ENCODE measurements at regions not wholly inside any gene's neighbourhood (a gene's known extent, or its start where the extent isn't known, plus 50 kb on each side); places are given as distances from the start of the nearest gene placed in this dataset.
A peak's percentile ranks its signal among the peaks of the same experiment; 100 is the strongest.
"Not testable (repeated sequence)": the region's sequence is repeated elsewhere in the genome, so short reads cannot be mapped to it uniquely, and the experiment has no call there.

- not testable (repeated sequence) for H3K27me3 ChIP-seq (ENCODE audit: control insufficient read depth, insufficient read depth, low read length); H3K36me3 ChIP-seq (ENCODE audit: control insufficient read depth, insufficient read depth, low read length); H3K4me3 ChIP-seq (ENCODE audit: low read length); H3K27ac ChIP-seq (ENCODE audit: low read length); H3K9me3 ChIP-seq (replicated peaks; ENCODE audit: control insufficient read depth, low read depth, low read length); H3K4me1 ChIP-seq (ENCODE audit: control insufficient read depth, insufficient read depth, low read length)
- WGBS (ENCODE audit: insufficient coverage): no CpG with 5 or more reads among the region's 6 CpGs
- DNase-seq: peak; percentile 19
Observed at GRCh38 chr9:138213748-138214147, 336.2 kb downstream of the CACNA1B start.

DNA sequence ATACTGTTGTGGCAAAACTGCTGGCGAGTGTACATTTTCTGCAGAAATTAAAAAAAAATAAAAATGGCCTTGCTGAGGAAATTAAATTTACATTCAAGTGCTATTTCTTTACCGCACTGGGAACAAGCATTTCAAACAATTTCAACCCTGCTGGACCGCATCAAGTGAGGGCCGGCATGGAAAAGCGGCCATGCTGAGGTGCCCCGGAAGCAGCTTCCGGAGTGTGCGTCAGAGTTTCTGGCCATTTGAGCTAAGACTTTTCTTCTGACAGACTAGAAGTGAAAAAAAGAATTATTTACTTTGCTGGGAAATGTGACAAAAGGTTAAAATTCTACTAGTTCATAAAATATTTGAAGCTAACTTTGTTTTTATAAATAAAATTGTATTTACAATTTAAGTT, 337.0 kb downstream of the CACNA1B start:
- not testable (repeated sequence) for H3K27ac ChIP-seq (ENCODE audit: low read length); H3K27me3 ChIP-seq (ENCODE audit: control insufficient read depth, insufficient read depth, low read length); H3K9me3 ChIP-seq (replicated peaks; ENCODE audit: control insufficient read depth, low read depth, low read length); DNase-seq; H3K36me3 ChIP-seq (ENCODE audit: control insufficient read depth, insufficient read depth, low read length); H3K4me3 ChIP-seq (ENCODE audit: low read length); H3K4me1 ChIP-seq (ENCODE audit: control insufficient read depth, insufficient read depth, low read length)
- WGBS (ENCODE audit: insufficient coverage): no CpG with 5 or more reads among the region's 8 CpGs

DNA sequence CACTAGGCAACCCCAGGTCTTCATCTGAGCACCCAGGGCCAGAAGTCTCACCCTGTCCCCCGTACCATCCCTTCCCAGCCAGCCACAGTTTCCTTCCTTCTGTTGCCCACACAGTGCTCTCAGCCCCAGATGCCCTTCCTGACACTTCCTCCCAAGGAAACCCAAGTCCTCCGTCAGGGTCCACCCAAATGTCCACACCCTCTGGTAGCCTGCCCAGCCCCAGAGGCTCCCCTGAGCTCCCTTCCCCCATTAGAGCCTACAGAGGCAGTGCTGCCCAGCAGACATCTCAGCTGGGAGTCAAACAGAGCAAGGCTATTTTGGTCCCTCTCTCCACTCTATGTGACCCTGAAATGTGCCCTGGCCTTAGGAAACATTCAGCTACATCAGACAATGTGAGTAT, 338.0 kb downstream of the CACNA1B start:
- not testable (repeated sequence) for H3K27me3 ChIP-seq (ENCODE audit: control insufficient read depth, insufficient read depth, low read length); H3K4me1 ChIP-seq (ENCODE audit: control insufficient read depth, insufficient read depth, low read length); H3K36me3 ChIP-seq (ENCODE audit: control insufficient read depth, insufficient read depth, low read length); H3K9me3 ChIP-seq (replicated peaks; ENCODE audit: control insufficient read depth, low read depth, low read length); H3K4me3 ChIP-seq (ENCODE audit: low read length); H3K27ac ChIP-seq (ENCODE audit: low read length); DNase-seq
- no CpG with 5 or more reads among the region's 2 CpGs for WGBS (ENCODE audit: insufficient coverage)

- not testable (repeated sequence) for H3K27me3 ChIP-seq (ENCODE audit: control insufficient read depth, insufficient read depth, low read length); H3K27ac ChIP-seq (ENCODE audit: low read length); H3K4me1 ChIP-seq (ENCODE audit: control insufficient read depth, insufficient read depth, low read length); H3K36me3 ChIP-seq (ENCODE audit: control insufficient read depth, insufficient read depth, low read length); DNase-seq; H3K4me3 ChIP-seq (ENCODE audit: low read length); H3K9me3 ChIP-seq (replicated peaks; ENCODE audit: control insufficient read depth, low read depth, low read length)
- WGBS (ENCODE audit: insufficient coverage): no CpG with 5 or more reads among the region's 9 CpGs
Observed at GRCh38 chr9:138216817-138217216, 339.2 kb downstream of the CACNA1B start.

GRCh38 chr9:138217284-138217850, 339.8 kb downstream of the CACNA1B start:
- H3K4me1 ChIP-seq (ENCODE audit: control insufficient read depth, insufficient read depth, low read length); H3K4me3 ChIP-seq (ENCODE audit: low read length); H3K27ac ChIP-seq (ENCODE audit: low read length); DNase-seq; H3K27me3 ChIP-seq (ENCODE audit: control insufficient read depth, insufficient read depth, low read length); H3K9me3 ChIP-seq (replicated peaks; ENCODE audit: control insufficient read depth, low read depth, low read length); H3K36me3 ChIP-seq (ENCODE audit: control insufficient read depth, insufficient read depth, low read length): not testable (repeated sequence)
- WGBS (ENCODE audit: insufficient coverage): 69% methylated on average over 2 of the region's 5 CpGs

DNA sequence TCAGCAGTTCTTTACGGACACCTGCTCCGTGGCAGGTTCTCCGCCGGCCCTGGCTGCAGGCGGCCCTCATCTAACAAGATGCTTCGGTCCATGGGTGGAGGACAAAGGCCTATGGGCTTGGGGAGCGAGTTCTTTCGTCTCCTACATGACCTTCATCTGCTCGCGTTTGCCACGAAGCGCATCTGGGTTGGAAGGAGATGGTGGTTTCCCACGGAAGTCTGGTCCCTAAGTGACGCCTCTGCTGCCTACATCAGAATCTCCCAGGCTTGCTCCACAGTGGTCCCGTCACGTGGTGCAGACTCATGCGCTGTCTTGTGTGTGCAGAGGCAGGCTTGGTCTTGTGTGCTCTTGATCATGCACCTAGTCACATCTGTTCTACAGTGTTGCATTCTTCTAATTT, 341.7 kb downstream of the CACNA1B start:
- not testable (repeated sequence) for H3K27ac ChIP-seq (ENCODE audit: low read length); H3K4me3 ChIP-seq (ENCODE audit: low read length); H3K27me3 ChIP-seq (ENCODE audit: control insufficient read depth, insufficient read depth, low read length); H3K9me3 ChIP-seq (replicated peaks; ENCODE audit: control insufficient read depth, low read depth, low read length); DNase-seq; H3K36me3 ChIP-seq (ENCODE audit: control insufficient read depth, insufficient read depth, low read length); H3K4me1 ChIP-seq (ENCODE audit: control insufficient read depth, insufficient read depth, low read length)
- no CpG with 5 or more reads among the region's 17 CpGs for WGBS (ENCODE audit: insufficient coverage)

DNA sequence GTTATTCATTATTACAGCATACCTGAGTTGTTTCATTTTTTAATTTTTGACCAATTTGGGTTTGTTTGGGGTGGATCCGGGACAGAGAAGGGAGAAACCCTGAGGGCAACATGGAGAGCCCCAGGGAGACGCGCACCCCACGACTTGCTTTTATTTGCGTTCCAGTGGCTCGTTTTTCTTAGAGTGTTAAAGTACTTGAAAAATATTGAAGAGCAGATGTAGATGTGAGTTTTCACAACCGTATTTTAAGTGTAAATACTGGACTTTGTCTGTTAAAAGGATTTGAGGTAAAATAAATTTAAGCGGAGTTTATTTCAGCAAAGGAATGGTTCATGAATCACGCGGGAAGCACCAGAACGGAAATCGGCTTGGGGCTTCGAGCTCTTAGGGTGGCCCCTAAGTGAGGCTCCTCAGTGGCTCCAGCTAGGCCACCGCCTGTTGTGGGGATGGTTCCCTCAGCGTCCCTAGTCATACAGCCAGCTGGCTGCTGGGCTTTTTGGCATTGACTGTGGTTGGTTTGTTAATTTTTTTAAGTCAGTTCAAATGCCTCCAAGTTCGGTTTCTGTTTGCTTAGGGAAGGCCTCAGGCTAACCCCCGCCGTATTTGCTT, 344.0 kb downstream of the CACNA1B start:
- H3K4me1 ChIP-seq (ENCODE audit: control insufficient read depth, insufficient read depth, low read length); H3K36me3 ChIP-seq (ENCODE audit: control insufficient read depth, insufficient read depth, low read length); H3K4me3 ChIP-seq (ENCODE audit: low read length); DNase-seq; H3K27ac ChIP-seq (ENCODE audit: low read length); H3K27me3 ChIP-seq (ENCODE audit: control insufficient read depth, insufficient read depth, low read length); H3K9me3 ChIP-seq (replicated peaks; ENCODE audit: control insufficient read depth, low read depth, low read length): not testable (repeated sequence)
- no CpG with 5 or more reads among the region's 18 CpGs for WGBS (ENCODE audit: insufficient coverage)

GRCh38 chr9:138237099-138237498, 359.5 kb downstream of the CACNA1B start:
- not testable (repeated sequence) for H3K4me3 ChIP-seq (ENCODE audit: low read length); H3K9me3 ChIP-seq (replicated peaks; ENCODE audit: control insufficient read depth, low read depth, low read length); H3K27ac ChIP-seq (ENCODE audit: low read length); DNase-seq; H3K4me1 ChIP-seq (ENCODE audit: control insufficient read depth, insufficient read depth, low read length); H3K36me3 ChIP-seq (ENCODE audit: control insufficient read depth, insufficient read depth, low read length); H3K27me3 ChIP-seq (ENCODE audit: control insufficient read depth, insufficient read depth, low read length)
- no CpG with 5 or more reads among the region's 2 CpGs for WGBS (ENCODE audit: insufficient coverage)

- DNase-seq; H3K4me1 ChIP-seq (ENCODE audit: control insufficient read depth, insufficient read depth, low read length); H3K4me3 ChIP-seq (ENCODE audit: low read length); H3K36me3 ChIP-seq (ENCODE audit: control insufficient read depth, insufficient read depth, low read length); H3K27ac ChIP-seq (ENCODE audit: low read length); H3K9me3 ChIP-seq (replicated peaks; ENCODE audit: control insufficient read depth, low read depth, low read length); H3K27me3 ChIP-seq (ENCODE audit: control insufficient read depth, insufficient read depth, low read length): not testable (repeated sequence)
- WGBS (ENCODE audit: insufficient coverage): no CpG with 5 or more reads among the region's 11 CpGs
Observed at GRCh38 chr9:138282903-138283302, 405.3 kb downstream of the CACNA1B start.
